ENCODE measurements at regions not wholly inside any gene's neighbourhood (a gene's known extent, or its start where the extent isn't known, plus 50 kb on each side); places are given as distances from the start of the nearest gene placed in this dataset.

- DNase-seq, result no peak
These were observed 149.6 kb upstream of the SYT13 start for GRCh38 chr11:45435706-45436105.

- no peak for DNase-seq
These were observed 146.8 kb upstream of the SYT13 start for GRCh38 chr11:45432910-45433309.

GRCh38 chr11:45432100-45432499, 146.0 kb upstream of the SYT13 start:
- no peak for DNase-seq

GRCh38 chr11:45431046-45432018, 145.2 kb upstream of the SYT13 start:
- DNase-seq, result no peak

GRCh38 chr11:45430361-45430760, 144.2 kb upstream of the SYT13 start:
- DNase-seq, result no peak

GRCh38 chr11:45429719-45430118, 143.6 kb upstream of the SYT13 start:
- no peak for DNase-seq

GRCh38 chr11:45428541-45429230, 142.5 kb upstream of the SYT13 start:
- DNase-seq, result no peak

GRCh38 chr11:45428116-45428515, 142.0 kb upstream of the SYT13 start:
- no peak for DNase-seq

- no peak for DNase-seq
These were observed 138.5 kb upstream of the SYT13 start for GRCh38 chr11:45424411-45425180.

- DNase-seq, result no peak
These were observed 137.5 kb upstream of the SYT13 start for GRCh38 chr11:45423475-45424120.

- DNase-seq, result no peak
These were observed 136.9 kb upstream of the SYT13 start for GRCh38 chr11:45423036-45423435.

GRCh38 chr11:45414088-45414487, 127.9 kb upstream of the SYT13 start:
- no peak for DNase-seq

GRCh38 chr11:45413156-45413858, 127.2 kb upstream of the SYT13 start:
- no peak for DNase-seq

GRCh38 chr11:45412521-45412920, 126.4 kb upstream of the SYT13 start:
- DNase-seq, result no peak

- DNase-seq, result no peak
These were observed 125.9 kb upstream of the SYT13 start for GRCh38 chr11:45412051-45412471.

GRCh38 chr11:45411228-45411946, 125.2 kb upstream of the SYT13 start:
- no peak for DNase-seq

GRCh38 chr11:45410391-45411227, 124.5 kb upstream of the SYT13 start:
- no peak for DNase-seq

GRCh38 chr11:45409587-45409986, 123.4 kb upstream of the SYT13 start:
- DNase-seq, result no peak

- no peak for DNase-seq
These were observed 121.1 kb upstream of the SYT13 start for GRCh38 chr11:45407226-45407625.

- DNase-seq, result no peak
These were observed 120.0 kb upstream of the SYT13 start for GRCh38 chr11:45405916-45406670.

Measured in NCI-H2029 (cell line).